ENCODE measurements at regions not wholly inside any gene's neighbourhood (a gene's known extent, or its start where the extent isn't known, plus 50 kb on each side); places are given as distances from the start of the nearest gene placed in this dataset.
"Not testable (repeated sequence)": the region's sequence is repeated elsewhere in the genome, so short reads cannot be mapped to it uniquely, and the experiment has no call there.

DNA sequence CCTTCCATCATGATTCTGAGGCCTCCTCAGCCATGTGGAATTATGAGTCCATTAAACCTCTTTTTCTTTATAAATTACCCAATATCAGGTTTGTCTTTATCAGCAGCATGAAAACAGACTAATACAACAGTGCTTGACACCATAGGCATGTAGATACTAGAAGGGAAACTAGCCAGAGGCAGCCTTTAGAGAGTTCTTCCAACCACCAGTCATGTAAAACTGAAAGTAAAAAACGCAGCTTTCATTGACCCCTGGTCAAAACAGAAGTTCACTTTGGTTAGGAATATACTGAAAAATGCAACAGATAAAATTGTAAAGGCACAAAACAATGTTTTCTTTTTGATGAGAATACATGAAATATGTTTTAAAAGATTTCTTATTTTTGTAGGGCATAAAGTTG is 122.8 kb upstream of the L3MBTL4 start:
- no peak for DNase-seq

DNA sequence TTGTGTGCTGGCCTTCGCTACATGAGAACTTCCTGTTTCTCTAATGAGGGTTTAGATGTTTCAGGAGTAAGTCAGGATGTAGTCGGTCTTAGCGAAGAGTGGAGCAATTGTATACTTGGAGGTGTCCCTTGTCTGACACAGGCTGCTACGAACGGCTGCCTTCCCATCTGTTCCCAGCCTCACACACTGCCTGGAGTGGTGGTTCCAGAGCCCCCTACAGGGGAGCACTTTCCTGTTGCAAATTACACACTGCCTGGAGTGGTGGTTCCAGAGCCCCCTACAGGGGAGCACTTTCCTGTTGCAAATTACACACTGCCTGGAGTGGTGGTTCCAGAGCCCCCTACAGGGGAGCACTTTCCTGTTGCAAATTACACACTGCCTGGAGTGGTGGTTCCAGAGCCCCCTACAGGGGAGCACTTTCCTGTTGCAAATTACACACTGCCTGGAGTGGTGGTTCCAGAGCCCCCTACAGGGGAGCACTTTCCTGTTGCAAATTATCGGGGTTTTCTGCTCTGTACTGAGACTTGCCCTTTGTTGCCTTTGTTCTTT is 126.5 kb upstream of the L3MBTL4 start:
- peak; percentile 15 for DNase-seq

DNA sequence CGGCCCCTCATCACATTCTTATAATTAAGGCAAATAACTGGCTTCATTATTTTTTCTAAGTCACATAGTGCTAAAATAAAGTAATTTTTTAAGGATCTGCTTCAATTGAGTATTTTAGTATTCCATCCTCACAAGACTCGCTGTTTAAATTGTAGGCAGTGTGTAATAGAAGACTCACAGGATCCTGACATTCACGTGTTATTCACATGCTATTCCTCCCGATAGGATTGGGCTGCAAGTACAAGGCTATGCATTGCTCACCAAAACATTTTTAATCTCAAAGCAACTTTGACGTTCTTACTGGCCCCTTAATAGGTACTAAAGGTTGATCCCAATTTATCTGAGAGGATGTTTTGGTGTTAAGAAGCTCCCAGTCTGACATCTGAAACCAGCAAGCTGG is 127.6 kb upstream of the L3MBTL4 start:
- DNase-seq = no peak

DNA sequence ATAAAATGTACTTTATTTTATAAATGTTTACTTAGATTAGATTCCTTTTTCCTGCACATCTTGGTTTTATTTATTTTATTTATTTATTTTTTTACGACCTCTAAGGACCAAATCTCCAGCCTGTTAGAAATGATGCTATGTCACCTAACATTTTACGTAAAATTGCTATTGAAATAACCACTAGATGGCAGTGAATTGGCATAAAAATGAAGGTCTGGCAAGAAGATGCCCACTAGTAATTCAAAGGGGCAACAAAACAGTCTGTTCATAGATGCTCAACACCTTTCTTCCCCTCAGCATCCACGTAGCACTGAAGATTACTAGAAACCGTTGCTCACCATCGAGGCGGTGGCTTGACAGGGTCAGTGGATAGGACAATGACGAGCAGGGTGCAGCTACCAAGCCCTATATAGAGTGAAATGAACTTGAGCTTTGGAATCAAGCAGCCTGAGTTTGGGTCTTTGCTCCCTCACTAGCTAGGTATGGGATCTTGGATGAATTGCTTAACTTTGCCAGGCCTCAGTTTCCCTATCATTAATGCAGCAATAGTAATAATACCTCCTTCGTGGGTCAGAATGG is 128.7 kb upstream of the L3MBTL4 start:
- DNase-seq = peak; percentile 45

DNA sequence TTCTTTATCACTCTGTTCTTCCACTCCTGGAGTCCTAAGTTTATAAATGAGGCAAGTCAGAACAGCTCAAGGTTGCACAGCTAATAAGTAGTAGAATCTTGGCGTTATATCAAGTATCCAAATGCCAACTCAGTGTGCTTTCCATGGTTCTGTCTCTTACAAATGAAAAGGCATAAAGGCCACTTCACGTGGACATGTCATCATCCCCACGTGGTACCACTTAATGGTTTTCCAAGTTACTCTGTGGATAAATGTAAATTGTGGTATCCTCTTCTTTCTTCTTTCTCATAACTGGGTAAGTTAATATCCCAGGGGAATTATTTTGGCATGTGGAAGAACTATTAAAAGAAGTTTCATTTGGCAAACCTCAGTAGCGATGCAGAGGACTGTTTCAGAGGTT is 131.5 kb upstream of the L3MBTL4 start:
- DNase-seq = peak; percentile 16

DNA sequence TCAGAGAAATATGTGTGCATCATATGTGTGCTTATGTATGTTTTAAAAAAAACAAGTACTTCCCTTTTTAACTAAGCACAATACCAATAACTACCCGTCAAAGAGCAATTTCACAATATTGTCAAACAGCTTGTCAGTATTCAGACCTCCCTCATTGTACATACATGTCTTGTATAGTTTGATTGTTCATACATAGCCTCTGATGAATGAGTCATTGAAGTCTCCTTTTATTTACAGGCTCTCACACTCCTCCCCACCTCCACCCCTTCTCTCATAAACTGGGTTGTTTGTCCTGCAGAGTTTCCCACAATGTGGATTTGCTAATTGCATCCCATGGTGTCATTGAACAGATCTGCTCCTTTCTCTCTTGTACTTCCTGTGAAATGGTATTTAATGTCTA is 132.8 kb upstream of the L3MBTL4 start:
- DNase-seq = no peak

DNA sequence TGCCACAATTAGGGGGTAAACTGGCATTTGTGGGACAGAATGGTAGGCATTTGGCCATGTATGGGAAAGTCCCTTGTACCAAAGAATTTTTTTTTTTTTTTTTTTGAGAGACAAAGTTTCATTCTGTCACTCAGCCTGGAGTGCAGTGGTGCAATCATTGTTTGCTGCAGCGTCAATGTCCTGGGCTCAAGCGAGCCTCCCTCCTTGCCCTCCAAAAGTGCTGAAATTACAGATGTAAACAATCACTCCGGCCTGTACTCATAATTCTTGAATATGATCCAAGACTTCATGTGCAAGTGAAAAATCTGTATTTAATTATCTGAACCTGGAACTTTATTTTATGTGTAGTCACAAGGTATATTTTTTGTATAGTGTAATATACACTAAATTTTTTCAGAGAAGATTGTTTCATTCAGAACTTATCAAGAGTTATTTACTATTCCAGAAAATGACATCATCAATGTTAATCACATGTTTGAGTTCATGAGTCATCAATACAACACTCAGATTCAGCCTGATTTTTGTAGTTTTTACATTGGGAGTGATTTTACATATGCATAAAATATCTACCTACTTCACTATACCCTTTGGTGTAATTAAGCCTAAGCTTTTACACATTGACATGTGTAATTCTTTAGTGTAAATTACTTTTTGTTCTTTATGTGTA is 138.7 kb upstream of the L3MBTL4 start:
- peak; percentile 28 for DNase-seq

DNA sequence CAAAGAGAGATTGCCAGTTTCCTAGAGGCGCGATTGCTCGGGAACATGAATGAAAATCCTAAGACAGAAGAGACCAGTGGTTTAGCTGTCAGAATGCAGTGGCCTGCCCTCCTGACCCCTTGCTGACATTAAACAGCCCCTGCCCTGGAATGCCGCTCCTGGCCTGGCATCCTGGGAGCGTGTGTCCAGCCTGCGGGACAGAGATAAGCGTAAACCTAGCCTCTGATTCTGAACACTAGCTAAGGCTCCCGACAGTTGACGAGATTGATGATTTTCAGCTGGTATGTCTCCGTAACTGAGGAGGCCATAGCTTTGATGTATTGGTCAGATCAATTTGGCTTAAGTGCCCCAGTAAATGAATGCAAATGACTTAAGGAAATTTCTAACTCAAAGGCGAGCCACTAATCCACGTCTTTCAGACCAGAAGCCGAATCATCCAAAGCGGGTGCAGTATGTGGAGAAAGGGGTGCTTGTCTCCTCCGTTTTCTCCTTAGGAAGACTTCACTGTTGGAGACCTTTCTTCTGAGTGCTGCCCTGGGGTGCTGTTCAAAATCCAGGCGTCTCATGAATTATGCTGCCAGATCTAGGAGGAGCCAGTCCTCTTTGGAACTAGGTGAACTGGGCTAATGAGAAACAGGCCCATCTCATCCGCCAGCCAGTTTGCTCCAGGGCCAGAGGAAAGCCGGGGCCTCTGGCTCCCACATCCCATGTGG is 142.5 kb upstream of the L3MBTL4 start:
- peak; percentile 37 for DNase-seq

DNA sequence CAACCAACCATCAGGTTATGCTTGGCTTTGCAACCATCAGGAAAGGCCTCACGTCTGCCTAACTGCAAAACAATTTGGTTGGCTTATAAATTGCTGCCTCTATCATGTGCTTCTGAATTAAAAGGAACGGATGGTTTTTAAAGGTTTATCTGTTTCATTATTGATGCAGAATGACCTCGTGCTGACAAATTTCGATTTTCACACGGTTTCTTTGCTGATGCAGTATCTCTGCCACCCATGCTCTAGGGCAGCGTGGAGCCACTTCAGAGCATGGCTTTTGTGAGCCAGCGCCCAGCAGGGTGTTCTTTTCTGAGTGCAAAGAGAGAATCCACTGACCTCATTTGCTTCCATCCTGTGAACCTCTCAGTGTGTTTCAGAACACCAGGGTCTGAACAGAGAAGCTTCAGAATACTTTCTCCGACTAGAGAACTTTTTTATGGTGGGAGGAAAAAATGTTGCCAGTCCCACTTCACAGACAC is 143.1 kb upstream of the L3MBTL4 start:
- DNase-seq = no peak

DNA sequence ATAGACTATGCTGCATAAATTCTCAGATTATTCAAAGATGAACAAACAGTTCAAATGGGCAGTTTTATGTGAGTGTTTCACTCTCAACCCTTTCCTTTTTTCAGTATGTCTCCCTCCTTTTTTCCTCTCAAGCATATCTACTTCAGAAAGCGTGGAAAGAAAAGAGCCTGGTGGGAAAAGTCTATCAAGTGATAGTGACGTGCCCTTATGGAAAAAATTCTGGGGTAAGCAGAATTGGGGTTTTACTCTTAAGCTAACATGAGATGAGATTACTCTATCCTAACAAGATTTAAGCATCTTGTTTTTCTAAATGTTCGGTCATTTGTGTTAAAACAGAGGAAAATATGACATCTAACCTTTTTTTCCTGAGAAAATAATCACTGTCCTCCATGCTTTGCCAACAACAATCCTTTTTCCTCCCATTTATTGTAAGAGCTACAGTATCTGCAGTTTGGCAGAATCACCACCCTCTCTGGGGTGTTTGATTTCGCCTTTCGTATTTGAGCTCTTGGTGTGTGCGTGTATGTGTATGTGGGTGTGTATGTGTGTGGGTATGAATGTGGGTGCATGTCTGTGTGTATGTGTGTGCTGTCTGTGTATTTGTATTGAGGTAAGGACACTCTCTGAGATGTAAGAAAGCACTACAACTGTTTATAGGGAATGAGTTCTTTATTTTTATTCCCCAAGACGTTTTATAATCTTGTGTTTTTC is 143.9 kb upstream of the L3MBTL4 start:
- no peak for DNase-seq

DNA sequence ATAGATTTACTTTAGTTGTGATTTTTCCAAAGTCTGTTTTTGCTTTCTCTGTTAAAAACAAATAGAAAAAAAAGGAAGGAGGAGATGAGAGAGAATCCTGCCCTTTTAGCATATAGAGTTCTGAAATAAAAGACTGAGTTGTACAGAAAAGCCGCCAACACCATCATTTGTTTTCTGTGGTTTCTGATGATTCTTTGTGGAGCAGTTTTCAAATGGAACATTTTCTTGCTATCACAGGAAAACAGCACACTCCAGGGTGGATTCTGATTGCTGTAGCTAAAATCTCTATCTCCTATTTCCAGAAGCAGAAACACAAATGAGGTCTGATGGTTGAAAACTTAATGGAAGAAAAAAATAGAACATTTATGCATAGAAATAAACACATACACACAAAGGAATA is 144.6 kb upstream of the L3MBTL4 start:
- DNase-seq = no peak

DNA sequence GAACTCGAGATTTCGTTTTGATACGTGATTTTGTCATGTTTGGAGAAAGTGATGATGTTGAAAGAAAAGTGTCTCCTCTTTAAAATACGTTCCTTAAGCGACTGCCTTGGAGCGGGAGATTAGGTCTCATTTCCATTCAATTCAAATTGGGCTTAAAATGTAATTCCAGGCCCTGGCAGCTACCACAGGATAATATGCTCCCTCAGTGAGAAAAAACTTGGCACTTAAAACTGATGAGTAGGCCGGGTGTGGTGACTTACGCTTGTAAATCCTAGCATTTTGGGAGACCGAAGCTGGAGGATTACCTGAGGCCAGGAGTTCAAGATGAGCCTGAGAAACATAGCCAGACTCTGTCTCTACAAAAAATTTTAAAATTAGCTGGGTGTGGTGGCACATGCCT is 146.3 kb upstream of the L3MBTL4 start:
- DNase-seq = no peak

DNA sequence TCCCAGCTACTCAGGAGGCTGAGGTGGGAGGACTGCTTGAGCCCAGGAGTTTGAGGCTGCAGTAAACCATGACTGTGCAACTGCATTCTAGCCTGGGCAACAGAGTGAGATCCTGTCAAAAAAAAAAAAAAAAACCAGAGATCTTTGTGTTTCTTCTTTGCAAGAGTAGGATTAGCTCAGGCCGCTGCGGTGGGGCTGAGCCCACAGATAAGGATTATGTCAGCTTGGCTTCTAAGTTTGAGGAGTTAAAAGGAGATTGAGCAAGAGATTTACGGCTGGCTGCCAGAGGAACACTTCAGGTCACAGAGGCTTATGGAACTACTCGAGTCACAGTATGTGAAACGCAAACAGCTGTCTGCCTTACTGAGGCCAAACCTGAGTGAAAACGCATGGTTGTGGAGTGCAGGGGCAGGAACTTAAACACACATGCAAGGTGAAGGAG is 146.7 kb upstream of the L3MBTL4 start:
- DNase-seq = peak; percentile 80

DNA sequence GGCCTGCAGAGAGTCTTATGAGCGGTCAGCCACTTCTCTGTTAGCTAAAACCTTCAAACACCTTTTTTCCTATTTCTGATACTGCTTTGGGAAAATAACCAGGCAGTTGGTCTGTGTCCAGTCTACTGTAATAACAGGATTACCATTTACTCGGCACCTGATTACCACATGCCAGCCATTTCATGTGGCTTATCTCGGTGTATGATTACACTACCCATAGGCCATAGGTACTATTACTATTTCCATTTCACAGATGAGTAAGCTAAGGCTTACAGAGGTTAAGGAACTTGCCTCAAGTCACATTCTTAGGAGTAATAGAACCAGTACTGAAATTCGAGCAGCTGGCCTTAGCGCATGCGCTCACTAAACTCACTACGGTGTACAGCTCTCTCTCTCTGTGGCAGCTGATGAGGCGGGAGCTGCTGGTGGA is 147.2 kb upstream of the L3MBTL4 start:
- DNase-seq = no peak

DNA sequence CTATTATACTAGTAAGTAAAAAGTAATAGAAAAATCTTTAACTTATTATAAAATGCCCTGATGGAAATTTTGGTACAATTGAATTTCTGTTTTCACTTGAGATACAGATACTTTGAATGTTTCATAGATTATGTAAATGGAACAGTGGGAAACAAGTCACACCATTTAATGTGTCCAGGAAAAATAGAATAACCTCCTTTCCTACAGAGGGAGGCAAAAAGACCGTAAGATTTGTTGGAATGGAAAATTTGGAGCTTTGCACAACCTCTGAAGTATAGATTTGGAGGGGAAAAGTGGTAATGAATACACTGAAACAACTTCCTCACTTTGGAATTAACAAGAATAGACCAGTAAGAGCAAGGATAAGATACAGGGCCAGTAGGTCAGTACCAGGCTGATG is 149.2 kb upstream of the L3MBTL4 start:
- no peak for DNase-seq

DNA sequence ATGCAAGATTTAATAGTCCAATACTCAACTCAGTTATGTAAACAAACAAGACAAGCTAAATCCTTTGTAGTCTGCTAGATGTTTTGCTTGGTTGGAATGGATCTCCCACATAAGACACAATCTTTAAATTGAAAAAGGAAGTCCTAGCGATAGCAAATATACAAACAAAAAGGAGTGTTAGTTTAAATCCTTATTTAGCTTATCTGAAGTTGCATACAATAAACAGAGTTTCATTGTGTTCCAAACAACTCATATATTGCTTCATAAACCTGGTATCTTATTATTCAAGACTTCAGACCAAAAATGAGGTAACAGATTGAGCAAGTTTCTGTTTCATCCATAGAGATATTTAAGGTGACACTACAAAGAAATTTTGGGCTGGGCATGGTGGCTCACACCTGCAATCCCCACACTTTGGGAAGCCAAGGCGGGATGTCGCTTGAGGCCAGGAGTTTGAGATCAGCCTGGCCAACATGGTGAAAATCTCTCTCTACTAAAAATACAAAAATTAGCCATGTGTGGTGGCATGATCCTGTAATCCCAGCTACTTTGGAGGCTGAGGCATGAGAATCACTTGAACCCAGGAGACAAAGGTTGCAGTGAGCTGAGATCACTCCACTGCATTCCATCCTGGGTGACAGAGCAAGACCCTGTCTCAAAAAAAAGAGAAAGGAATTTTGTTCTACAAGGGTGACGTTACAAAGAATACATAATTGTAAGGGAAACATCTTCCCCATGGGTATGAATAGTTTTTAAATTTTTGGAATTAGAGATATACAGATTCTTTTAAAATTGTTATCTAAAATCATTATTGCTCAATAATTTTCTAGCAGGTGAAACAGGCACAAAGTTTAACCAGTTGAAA is 150.5 kb upstream of the L3MBTL4 start:
- DNase-seq = no peak

DNA sequence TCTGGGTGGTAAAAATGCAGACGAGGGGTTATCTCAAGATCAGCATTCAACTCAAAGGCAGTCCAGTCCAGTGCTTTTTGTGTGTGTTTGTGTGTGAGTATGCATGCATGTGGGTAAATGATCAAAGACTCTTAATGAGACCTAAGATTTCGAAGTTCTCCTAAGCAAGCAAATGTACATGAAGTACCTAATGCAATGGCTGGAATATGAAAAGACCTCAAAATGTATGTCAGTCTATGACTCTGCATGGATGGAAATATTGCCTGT is 151.0 kb upstream of the L3MBTL4 start:
- DNase-seq = no peak

DNA sequence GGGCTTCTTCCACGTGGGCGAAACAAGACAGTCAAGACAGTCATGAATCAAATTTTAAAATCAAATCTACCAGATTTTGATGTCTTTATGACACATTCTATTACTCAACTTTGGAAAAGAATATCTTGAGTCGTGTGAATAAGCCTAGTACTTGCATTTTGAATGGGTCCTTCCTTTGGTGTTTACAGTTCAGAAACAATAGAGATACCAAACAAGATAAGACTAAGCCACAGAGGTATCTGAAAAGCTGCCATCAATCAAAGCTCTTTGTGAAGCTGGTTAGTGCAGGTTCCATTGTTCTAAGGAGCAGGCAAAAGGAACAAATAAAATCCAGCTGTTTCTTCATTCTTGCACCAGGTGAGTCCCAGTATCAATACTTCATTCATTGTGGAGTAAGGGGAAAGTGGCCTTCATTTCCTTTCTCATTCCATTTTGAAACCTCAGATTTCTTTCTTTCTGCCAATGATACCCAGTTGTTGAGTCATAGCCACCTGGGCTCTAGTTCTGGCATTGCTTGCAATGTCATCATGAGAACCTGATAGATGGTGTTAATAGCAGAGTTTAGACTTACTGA is 151.7 kb upstream of the L3MBTL4 start:
- DNase-seq = no peak

DNA sequence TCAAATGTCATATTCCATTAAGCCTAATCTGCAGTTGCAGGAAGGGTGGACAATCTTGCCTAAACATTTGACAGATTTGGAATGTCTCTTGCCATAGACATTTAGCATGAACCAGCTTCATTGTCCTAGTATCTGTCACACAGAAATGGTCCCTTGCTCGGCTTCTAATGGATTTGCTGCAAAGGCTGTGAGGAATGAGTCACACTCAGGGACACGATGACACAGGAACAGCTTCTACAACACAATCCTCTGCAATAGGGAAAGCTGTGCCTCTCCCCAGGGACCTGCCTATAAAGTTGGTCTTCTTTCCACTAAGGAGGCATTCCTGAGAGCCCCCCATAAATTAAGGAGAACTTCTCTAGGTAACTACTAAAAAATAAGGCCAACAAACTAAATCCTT is 155.1 kb upstream of the L3MBTL4 start:
- no peak for DNase-seq

DNA sequence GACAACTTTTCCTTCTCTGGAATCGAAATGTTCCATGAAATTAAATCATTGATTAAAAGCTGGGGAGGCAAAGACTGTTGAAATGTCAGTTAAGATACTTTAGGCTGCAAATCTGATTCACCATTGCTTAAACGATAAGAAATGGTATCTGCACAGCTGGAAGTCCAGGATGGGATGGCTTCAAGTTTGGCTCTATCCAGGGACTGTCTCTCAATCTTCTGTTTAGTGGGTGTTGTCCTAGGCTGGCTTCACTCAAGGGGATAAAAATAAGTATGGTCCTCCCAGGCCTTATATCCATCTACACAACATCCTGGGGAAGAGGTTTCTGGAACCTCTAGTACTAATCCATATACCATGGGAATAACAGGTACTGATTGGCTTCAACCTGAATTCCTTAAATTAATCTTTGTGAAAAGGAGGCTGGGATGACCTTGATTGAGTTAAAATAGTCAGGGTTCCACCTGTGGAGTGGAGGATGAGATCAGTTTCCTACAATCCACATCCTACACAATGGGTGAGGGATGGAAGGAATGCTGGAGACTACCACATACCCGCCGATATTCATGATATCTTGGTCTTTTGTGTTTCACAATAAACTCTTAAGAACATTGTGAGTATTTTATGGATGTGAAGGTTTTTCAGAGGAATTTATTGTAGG is 156.0 kb upstream of the L3MBTL4 start:
- no peak for DNase-seq

DNA sequence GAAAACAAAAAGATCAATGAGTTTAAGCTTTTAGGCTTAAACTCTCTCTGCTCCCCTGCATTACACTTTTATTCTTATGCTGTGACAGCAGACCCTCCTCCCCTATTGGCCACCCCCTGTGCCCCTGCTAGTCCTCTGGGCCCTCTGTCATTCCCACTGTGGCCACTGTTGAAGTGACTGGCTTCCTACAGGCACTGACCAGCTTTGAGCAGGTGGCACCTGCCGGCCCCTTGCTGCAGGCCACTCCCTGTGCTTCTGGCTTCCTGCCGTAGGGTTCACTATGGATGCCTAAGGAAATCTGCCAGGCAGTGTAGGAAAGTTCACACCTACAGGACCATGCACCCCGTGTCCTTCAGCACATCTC is 156.5 kb upstream of the L3MBTL4 start:
- no peak for DNase-seq

DNA sequence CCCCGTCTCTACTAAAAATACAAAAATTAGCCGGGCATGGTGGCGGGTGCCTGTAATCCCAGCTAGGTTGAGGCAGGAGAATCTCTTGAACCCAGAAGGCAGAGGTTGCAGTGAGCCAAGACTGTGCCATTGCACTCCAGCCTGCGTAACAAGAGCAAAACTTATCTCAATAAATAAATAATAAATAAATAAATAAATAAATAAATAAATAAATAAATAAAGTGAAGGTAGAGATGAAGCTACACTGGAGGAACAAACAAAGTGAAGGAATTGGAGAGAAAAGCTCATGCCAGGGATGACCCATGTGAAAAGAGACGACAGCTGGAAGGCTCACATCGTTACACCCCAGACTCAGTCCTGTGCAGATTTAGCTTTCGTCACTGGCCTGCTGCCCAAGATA is 157.3 kb upstream of the ARHGAP28 start:
- DNase-seq = not testable (repeated sequence)
